GM19238 (cell line): ENCODE measurements at regions not wholly inside any gene's neighbourhood (a gene's known extent, or its start where the extent isn't known, plus 50 kb on each side); places are given as distances from the start of the nearest gene placed in this dataset.
A peak's percentile ranks its signal among the peaks of the same experiment; 100 is the strongest.
"Not testable (repeated sequence)": the region's sequence is repeated elsewhere in the genome, so short reads cannot be mapped to it uniquely, and the experiment has no call there.

Experiments
- DNase-seq: peaks from one replicate; pipeline ENCODE4 v3.0.0; 2011; ENCODE audit warnings: low spot score; ENCODE audit not compliant: insufficient read length

DNA sequence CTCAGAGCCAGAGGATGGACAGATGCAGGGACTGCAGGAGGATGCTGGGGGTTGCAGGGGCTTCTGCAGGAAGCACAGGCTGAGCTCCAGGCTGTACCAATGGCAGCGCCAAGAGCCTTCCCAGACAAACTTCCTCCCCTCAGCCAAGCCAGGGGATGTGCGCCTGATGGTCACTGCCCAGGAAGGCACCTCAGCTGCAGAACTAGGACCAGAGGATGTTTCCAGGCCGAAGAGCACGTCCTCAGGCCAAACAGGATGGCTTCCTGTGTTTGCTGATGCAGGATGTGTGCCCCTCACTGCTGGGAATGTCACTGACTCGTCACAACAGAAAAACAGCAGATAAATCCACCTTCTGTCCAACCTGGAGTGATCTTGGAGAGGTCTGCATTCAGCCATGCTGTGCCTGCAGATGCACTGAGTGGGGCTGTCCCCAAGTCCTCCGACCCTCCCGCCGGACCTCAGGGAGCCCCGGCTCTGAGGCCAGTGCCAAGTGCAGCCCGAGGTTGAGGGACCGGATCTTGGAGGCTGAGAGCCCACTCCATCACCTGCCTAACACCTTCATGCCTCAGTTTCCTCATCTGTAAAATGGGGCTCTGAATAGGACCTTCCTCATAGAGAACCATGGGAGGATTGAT, 152.5 kb upstream of the CHST15 start:
- DNase-seq = no peak

DNA sequence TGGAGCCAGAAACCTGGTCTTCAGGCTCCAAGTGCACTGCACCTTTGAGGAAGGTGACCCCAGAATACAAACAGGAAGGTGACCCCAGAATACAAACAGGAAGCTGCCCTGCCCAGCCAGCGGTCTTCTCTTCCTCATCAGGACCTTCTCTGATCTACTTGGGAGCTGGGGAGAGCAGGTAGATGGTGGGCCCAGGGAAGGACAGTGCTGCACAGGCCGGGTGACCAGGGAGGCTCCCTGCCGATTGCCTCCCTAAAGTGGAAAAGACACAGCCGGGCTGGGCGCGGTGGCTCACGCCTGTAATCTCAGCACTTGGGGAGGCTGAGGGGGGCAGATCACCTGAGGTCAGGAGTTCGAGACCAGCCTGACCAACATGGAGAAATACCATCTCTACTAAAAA, 151.8 kb upstream of the CHST15 start:
- DNase-seq = no peak

DNA sequence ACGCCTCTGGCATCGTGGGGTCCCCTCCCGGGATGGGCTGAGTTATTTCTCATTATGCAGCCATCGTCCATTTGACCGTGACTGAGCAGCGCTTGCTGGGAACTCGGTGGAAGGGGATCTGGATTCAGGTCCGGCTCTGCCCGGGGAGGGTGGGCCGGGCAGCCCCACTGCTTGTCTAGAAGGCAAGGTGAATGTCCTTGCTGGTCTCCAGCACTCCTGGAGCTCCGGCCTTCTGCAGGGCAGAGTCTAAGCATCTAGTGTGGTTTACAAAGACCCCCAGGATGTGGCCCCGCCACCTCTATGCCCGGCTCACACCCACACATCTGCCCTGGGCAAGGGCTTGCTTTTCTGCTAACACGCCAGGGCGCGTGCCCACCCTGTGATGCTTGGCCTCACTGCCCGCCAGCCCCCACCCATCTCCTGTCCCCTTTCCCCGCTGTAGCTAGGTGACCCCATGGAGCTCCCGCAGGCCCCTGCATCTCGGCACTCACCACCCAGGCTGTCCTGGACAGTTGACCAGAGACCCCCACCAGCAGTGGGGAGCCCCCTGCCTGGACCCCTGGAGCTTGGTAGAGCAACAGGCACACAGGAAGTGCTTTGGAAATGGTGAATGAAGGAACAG, 151.0 kb upstream of the CHST15 start:
- DNase-seq = no peak

DNA sequence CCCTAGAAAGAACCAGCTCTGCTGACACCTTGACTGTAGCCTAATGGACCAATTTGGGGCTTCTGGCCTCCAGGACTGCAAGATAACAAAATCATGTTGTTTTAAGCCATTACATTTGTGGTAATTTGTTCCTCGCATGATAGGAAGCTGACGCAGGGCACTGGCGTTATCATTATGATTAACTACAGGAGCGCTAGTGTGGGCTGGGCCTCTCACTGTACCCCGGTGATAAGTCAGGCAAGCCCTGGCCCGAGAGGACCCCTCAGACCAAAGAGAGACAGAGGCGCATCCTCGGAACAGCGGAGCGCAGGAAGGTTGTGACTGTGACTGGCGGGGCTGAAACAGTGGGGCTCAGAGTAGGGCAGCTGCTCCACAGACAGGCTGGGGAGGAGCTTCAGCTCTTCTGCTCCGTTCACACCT, 150.3 kb upstream of the CHST15 start:
- DNase-seq = no peak

DNA sequence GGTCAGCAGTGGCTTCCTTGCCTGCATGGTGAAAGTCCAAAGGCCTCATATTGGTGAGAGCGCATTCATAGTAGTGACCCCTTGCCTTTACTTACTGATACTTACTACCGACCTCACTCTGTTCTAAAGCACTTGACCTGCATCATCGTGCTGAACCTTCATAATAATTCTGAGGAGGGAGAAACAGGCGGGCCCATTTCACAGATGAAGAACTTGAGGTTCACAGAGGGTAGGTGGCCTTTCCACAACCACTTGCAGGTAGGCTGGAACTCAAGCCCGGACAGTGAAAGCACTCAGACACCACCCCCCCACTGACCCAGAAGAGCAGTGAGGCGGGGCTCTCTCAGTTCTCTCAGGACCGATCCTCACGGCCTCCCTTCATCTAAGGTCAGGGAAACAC, 149.4 kb upstream of the CHST15 start:
- DNase-seq = no peak

DNA sequence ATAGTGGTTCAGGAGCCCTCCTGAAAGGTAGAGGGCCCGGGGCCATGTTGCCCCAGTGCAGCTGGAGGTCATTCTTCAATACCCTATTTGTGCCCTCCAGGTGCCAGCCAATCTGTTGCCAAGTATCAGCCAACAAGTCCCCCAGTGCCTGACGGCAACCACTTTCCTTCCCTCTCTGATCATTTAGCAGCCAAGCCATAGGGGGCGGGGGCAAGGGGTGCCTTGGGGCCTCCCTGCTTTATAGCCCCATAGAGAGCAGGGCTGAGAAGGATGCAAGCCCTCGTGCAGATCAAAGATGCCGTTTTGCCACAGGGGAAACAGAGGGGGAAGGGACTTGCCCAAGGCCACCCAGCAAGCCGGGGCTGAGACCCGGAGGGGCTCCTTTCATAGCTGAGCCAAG, 149.0 kb upstream of the CHST15 start:
- DNase-seq = no peak

DNA sequence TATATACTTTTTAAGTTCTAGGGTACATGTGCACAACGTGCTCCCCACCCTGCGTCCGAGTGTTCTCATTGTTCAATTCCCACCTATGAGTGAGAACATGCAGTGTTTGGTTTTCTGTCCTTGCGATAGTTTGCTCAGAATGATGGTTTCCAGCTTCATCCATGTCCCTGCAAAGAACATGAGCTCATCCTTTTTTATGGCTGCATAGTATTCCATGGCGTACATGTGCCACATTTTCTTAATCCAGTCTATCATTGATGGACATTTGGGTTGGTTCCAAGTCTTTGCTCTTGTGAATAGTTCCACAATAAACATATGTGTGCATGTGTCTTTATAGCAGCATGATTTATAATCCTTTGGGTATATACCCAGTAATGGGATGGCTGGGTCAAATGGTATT, 148.1 kb upstream of the CHST15 start:
- DNase-seq = not testable (repeated sequence)

DNA sequence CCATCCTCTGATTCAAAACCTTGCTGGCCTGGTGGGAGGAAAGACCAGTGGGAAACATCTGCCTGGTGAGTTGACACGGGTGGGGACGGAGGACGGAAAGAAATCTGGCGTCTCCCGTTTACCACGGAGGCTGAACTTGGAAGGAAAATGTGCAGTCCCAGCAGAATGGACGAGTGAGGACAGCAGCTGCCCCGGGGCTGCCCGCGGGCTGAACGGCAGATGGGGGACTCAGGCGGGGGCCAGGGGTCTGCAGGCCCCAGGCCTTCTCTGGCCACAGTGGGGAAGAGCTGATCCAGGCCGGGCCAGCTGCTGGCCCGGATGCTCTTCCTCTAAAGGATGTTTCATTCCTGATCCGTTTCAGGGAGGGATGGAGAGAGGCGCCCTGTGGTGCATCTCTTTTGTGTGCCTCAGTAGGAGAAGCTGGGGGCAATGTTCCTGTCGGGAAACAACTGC, 147.5 kb upstream of the CHST15 start:
- no peak for DNase-seq

DNA sequence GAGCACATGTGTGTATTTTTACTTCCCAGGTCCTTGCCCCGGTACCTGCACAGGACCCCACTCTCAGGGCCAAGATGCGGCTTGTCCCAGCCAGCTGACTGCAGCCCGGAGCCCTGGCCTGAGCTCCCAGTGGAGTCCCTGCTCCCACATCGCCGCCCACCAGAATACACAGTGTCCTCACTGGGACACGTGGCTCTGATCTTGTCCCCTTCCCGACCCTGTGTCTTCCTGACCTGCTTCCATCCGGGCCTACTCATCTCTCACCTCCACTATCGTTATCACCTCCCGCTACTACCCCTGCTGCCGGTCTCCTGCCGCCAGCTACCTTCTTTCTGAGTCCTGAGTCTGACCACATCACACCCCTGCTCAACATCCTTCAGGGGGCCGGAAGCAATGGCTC, 146.3 kb upstream of the CHST15 start:
- DNase-seq = no peak

DNA sequence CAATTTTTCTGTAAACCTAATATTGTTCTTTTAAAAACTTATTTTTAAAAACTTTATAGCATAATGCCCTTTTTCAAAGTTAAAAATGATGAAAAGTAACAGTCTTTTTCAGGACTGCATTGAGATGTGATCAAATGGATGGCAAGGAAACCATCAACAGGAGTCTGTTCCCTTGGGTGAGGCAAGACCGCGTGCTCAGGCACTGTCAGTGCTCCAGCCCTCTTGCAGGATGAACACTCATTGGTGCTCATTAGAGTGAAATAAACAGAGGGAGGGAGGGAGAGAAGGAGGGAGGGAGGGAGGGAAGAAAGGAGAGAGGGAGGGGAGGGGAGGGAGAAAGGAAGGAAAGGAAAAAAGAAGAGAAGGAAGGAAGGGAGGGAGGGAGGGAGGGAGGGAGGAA, 145.7 kb upstream of the CHST15 start:
- no peak for DNase-seq

DNA sequence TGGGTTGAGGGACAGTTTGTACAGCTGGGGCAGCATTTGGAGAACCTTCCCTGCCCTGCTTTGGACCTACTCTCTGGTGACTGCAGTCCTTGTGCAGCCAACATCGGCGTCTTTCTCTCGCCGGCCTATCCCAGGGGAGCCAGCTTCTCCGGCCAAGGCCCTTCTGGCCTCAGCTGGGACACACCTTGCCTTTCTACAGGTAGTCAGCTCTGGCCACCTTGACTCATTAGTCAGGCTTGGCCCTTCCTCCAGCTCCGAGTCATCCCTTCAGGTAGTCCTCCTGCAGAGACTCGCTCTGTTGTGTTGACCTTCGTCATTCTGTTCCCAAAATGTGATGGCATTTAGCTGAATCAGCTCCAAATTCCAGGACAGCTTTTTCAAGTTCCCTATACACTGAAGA, 145.0 kb upstream of the CHST15 start:
- no peak for DNase-seq

DNA sequence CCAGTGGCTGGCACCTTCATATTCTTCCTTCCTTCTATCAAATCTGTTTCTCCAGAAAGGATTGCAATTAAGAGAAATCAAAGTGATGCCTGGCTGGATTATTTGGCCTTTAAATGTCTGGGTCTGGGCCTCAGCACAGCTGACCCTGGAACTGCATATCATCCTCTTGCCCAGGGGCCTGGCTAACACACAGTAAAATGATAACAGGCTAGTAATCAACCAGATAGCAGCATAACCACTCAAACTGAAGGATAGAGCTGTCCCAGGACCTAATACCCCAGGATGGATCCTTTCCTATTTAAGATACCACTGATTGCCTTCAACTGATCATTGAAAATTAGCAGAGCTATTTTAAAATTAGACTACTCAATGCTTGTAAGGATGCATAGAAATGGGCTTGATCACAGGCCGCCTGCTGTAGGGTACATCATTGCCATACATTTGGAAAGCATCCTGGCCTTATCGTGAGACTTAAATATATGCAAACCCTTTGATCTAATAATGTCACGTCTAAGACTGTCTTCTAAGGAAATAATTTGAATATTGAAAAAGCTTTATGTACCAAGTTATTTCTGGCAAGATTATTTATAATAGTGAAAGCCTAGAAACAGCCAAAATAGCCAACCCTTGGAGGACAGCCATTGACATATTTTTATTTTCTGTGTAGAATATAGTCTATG, 144.0 kb upstream of the CHST15 start:
- DNase-seq = no peak

DNA sequence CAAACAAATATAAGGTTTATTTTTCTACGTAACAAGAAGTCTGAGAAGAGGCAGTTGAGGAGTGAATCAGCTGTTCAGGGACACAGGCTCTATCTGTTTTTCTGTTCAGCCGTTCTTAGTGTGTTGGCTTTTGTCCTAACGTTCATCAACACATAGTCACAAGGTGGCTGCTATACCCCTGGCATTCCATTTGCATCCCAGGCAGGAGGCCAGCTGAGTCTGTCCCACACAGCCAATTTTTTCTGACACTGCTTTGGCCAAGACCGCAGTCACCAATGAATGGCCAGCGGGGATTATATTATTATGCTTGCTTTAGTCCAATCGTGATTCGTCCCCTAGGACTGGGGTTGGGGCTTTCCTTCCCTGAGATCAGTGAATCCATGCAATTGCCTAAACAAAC, 143.4 kb upstream of the CHST15 start:
- DNase-seq = no peak

DNA sequence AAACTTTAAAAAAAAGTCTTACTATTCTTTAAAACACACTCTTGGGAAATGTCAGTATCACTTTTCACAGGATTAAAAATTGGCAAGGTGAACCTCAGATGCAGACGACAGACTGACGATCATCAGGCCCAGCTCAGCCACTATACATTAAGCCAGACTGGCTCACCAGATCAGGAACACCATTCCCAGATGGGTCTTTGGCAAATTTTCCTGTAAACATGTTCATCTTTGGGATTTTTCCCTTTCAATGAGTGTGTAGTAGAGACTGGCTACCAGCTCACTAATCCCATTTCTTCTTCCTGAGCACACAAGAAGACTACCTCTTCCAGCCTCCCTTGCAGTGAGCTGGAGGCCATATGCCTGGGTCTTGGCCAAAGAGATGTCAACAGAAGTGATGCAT, 142.7 kb upstream of the CHST15 start:
- no peak for DNase-seq

DNA sequence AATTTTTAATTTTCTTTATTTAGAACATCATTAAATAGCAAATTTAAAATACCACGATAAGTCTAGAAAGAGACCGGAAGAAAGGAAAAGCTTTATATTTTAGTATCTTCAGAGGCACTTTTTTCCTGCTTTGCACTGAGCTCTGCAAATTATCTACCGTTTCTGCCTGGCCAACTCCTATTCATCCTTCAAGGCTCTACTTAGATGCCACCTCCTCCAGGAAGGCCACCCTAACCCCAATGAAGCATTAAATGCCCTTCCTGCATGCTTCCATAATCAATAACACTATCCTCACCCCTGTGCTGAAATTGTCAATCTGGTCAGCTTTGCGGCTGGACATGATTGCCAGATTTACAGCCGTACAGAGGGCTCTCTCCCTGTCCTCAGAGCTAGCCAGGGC, 141.8 kb upstream of the CHST15 start:
- DNase-seq = no peak

DNA sequence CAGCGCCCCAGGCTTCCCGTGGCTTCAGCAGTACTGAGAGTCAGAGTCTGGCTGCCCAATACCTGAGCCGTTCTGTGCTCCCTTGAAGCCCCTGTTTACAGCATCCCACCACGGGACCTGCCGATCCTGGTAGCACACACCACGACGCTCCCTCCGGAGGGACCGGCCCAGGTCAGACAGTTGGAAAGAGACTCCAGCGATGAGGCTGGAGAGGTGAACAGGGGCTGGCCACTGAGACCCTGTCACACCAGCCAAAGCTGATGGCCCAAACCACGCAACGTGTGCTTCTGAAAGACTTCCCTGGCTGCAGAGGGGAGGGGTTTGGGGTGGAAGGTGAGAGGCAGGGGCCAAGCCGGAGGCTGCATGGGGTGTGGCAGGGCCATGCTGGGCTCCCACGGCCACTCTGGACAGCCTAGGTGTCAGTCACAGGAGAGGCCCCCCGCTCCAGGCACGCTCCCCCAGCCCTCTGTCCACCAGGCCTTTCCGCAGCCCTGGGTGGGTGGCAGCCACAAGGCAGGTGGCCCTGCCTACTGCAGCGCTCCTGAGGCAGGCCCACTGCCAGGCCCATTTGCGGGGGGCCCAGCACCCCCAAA, 140.2 kb upstream of the CHST15 start:
- DNase-seq = no peak

DNA sequence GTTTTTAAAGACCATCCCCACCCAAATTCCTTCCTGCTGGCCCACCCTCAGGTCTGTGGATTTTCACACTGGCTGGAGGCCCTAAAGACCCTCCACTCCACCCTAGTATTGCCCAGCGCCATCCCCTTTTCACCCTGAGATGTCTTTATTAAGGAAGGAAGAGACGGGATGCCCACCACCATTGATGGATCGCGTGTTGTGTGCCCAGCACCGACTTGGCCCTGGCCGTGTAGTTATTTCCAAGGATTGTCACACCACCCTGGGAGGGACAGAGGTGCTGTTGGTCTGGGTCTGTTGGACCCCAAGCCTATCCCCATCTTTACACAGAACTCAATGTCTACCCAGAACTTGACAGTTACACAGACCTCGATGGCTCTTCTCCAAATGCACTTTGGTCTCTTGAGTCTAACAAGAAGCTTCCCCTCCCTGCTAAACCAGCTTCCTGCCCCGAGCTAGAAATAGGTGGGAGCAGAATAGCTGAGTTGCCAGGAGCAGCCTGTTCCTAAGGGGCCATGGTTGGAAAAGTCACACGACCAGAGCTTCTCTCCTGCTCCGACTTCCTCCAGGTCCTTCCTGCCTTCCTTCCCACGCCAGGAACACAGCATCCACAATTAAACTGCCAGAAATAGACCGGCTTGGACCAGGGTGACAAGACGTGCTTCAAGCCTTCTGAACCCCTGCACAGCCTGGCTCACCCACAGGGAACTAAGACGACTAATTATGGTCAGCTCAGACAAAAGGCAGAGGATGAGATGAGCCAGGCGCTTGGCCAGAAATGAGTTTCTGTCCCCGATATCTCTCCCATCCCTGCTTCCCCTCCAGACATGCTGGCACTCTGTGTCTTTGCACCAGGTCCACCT, 139.5 kb upstream of the CHST15 start:
- DNase-seq = no peak

DNA sequence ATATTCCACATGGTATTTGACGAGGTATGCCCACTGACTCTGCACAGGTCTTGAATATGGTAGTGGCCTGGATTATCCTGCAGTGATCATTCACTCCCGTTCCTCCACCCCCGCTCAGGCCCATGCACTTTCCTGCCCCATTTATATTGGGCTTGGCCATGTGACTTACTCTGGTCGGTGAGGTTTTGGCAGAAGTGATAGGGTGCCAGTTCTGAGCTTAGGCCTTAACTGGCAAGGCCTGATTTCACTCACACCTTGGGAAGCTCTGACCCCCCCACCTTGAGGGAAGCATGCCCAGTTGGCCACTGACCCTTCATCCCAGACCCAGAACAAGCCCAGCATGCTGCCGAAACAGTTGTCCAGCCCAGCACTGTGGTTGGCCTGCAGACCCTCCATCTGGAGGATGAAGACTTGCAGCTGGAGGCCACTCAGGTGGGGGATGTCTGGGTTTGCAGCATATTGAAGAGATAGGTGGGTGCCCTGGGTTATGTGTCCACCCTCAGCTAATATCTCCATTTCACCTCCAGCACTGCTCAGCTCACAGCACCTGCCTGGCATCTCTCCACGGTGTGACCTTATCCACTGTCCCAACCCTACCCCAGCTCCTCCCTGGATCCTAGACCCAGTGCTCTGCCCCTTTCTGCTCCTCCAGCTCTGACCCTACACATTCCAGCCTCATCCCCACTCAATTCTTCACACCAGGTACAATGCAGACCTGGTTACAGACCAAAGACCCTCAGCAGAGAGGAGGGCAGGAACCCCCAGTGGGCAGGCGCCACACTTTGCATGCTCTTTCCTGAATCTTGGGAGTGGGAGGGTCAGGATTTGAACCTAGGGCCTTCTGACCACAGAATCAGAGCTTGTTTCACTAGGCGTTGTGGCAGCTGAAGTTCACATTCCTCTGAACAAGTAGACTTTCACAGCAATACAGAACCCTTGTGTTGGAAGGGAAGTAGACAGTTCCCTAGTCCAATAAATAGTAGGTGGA, 138.1 kb upstream of the CHST15 start:
- peak; percentile 46 for DNase-seq

DNA sequence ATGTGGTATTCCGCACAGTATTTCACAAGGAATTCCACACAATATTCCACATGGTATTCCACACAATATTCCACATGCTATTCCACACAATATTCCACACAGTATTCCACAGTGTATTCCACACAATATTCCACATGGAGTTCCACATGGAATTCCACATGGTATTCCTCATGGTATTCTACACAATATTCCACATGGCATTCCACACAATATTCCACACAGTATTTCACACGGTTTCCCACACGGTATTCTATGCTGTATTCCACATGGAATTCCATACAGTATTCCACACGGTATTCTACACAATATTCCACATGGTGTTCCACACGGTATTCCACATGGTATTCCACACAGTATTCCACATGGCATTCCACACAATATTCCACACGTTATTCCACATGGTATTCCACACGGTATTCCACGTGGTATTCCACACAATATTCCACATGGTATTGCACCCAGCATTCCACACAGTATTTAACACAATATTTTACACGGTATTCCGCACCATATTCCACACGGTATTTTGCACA, 137.3 kb upstream of the CHST15 start:
- no peak for DNase-seq

DNA sequence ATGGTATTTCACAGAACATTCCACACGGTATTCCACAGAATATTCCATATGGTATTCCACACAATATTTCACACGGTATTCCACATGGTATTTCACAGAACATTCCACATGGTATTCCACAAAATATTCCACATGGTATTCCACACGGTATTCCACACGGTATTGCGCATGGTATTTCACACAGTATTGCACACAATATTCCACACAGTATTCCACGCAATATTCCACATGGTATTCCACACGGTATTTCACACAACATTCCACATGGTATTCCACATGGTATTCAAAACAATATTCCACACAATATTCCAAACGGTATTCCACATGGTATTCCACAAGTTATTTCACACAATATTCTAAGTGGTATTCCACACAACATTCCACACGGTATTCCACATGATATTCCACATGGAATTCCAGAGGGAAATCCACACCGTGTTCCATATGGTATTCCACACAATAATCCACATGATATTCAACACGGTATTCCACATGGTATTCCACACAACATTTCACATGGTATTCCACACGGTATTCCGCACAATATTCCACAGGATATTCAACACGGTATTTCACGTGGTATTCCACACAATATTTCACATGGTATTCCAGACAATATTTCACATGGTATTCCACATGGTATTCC, 136.7 kb upstream of the CHST15 start:
- no peak for DNase-seq
